ENCODE measurements at regions not wholly inside any gene's neighbourhood (a gene's known extent, or its start where the extent isn't known, plus 50 kb on each side); places are given as distances from the start of the nearest gene placed in this dataset.

- TF ChIP-seq CTCF (IDR thresholded peaks at IDR 0.05) = no peak
- TF ChIP-seq EZH2 (IDR thresholded peaks at IDR 0.05; ENCODE audit: borderline replicate concordance, insufficient read depth, low read depth, low read length, poor library complexity, severe bottlenecking) = no peak
Observed at GRCh38 chr4:187312299-187312698, 588.6 kb upstream of the FAT1 start.

All from B cell (primary cell).